DOHH2 (cell line): ENCODE measurements at regions not wholly inside any gene's neighbourhood (a gene's known extent, or its start where the extent isn't known, plus 50 kb on each side); places are given as distances from the start of the nearest gene placed in this dataset.

Source experiments
- H3F3A ChIP-seq: fragments of 200-600 bp; sonication (generic), shearing (Covaris generic); 2 replicates; pipeline ENCODE4 v1.6.0; 2016; ENCODE audit warnings: antibody characterized with exemption, mild to moderate bottlenecking; ENCODE audit not compliant: control insufficient read depth, insufficient read depth
- H3K27ac ChIP-seq: fragments of 200-600 bp; sonication (generic); 2 replicates; pipeline ENCODE4 v1.5.1; 2014; ENCODE audit warnings: low read depth, mild to moderate bottlenecking, low read length, moderate library complexity
- H3K27me3 ChIP-seq: fragments of 200-600 bp; sonication (generic); 2 replicates; pipeline ENCODE4 v1.6.1; 2014; ENCODE audit warnings: mild to moderate bottlenecking, low read length, mixed read lengths; ENCODE audit not compliant: control insufficient read depth
- H3K36me3 ChIP-seq: fragments of 200-600 bp; sonication (generic); 2 replicates; pipeline ENCODE4 v1.6.1; 2014; ENCODE audit warnings: mild to moderate bottlenecking, low read length, moderate library complexity, mixed read lengths; ENCODE audit not compliant: control insufficient read depth
- H3K4me1 ChIP-seq: fragments of 200-600 bp; sonication (generic); 2 replicates; pipeline ENCODE4 v1.6.1; 2014; ENCODE audit warnings: mild to moderate bottlenecking, low read length, mixed read lengths; ENCODE audit not compliant: control insufficient read depth
- H3K4me2 ChIP-seq: fragments of 200-600 bp; sonication (generic); 2 replicates; pipeline ENCODE4 v1.6.0; 2014; ENCODE audit warnings: mild to moderate bottlenecking, low read length, moderate library complexity
- H3K4me3 ChIP-seq: fragments of 200-600 bp; sonication (generic); 2 replicates; pipeline ENCODE4 v1.5.1; 2014; ENCODE audit warnings: mild to moderate bottlenecking, low read length, mixed read lengths
- H3K79me2 ChIP-seq: fragments of 200-600 bp; sonication (generic); 2 replicates; pipeline ENCODE4 v1.6.1; 2014; ENCODE audit warnings: mild to moderate bottlenecking, low read length, mixed read lengths; ENCODE audit not compliant: control insufficient read depth
- H3K9me2 ChIP-seq: fragments of 200-600 bp; sonication (generic); replicated peaks from 2 replicates; pipeline ENCODE4 v1.6.1; 2014; ENCODE audit warnings: mild to moderate bottlenecking, low read length, mixed read lengths; ENCODE audit not compliant: control insufficient read depth
- H3K9me3 ChIP-seq: fragments of 200-600 bp; sonication (generic); 2 replicates; pipeline ENCODE4 v1.6.1; 2014; ENCODE audit warnings: antibody characterized with exemption, low read length, mixed read lengths; ENCODE audit not compliant: control insufficient read depth, insufficient read depth
- H4K20me1 ChIP-seq: fragments of 200-600 bp; sonication (generic); 2 replicates; pipeline ENCODE4 v1.6.0; 2014; ENCODE audit warnings: low read depth, mild to moderate bottlenecking, antibody characterized with exemption, low read length, moderate library complexity; ENCODE audit not compliant: control insufficient read depth, insufficient read depth
- CTCF ChIP-seq: fragments of 200-600 bp; sonication (generic); IDR thresholded peaks from one replicate; pipeline ENCODE4 v1.5.1; 2014; ENCODE audit warnings: antibody characterized with exemption, mild to moderate bottlenecking, low read depth, low read length; ENCODE audit not compliant: poor library complexity, severe bottlenecking
- EZH2phosphoT487 ChIP-seq: fragments of 200-600 bp; sonication (generic); IDR thresholded peaks from 2 replicates; pipeline ENCODE4 v1.6.1; 2017; ENCODE audit warnings: borderline replicate concordance, mild to moderate bottlenecking, antibody characterized with exemption, low read length, moderate library complexity, mixed read lengths

- Histone ChIP-seq H3K79me2 (no peaks in the 10 kb centered on the region), H3K9me3 (peaks cover 14% of the 10 kb centered on the region; the same call in 1 of the 2 replicates), H3K36me3 (no peaks in the 10 kb centered on the region), H3K9me2 (no peaks in the 10 kb centered on the region), H3K4me1 (peaks cover 49% of the 10 kb centered on the region), H4K20me1 (no peaks in the 10 kb centered on the region), H3F3A (no peaks in the 10 kb centered on the region), H3K27me3 (no peaks in the 10 kb centered on the region), H3K4me2 (peak overlapping the region; percentile 60), H3K27ac (peak overlapping the region; percentile 64), H3K4me3 (peak overlapping the region; percentile 52)
- TF ChIP-seq CTCF = no peak
Observed at GRCh38 chr6:141483598-141484061, 649.1 kb upstream of the GJE1 start.

- no peaks in the 10 kb centered on the region for H3K27me3 ChIP-seq
- H3K4me1 ChIP-seq = peaks cover 43% of the 10 kb centered on the region
- H3K9me2 ChIP-seq = no peaks in the 10 kb centered on the region
- no peaks in the 10 kb centered on the region for H3K36me3 ChIP-seq
- H3K9me3 ChIP-seq = peaks cover 14% of the 10 kb centered on the region; the same call in 1 of the 2 replicates
- TF ChIP-seq CTCF = no peak
- no peak for TF ChIP-seq EZH2phosphoT487
- H4K20me1 ChIP-seq = no peaks in the 10 kb centered on the region
- H3K4me2 ChIP-seq = peak overlapping the region; percentile 60
- no peaks in the 10 kb centered on the region for H3K79me2 ChIP-seq
- H3F3A ChIP-seq = no peaks in the 10 kb centered on the region
- H3K4me3 ChIP-seq = peak overlapping the region; percentile 52
- H3K27ac ChIP-seq = peak overlapping the region; percentile 64
Observed at GRCh38 chr6:141482796-141483597, 649.7 kb upstream of the GJE1 start.

GRCh38 chr6:141475259-141475658 lies 657.5 kb upstream of the GJE1 start:
- Histone ChIP-seq H3K27ac (no peak overlapping the region), H3K9me2 (no peaks in the 10 kb centered on the region), H3K4me2 (no peak overlapping the region), H4K20me1 (no peaks in the 10 kb centered on the region), H3F3A (no peaks in the 10 kb centered on the region), H3K27me3 (no peaks in the 10 kb centered on the region), H3K4me1 (no peaks in the 10 kb centered on the region), H3K79me2 (no peaks in the 10 kb centered on the region), H3K36me3 (no peaks in the 10 kb centered on the region), H3K9me3 (peaks cover 1% of the 10 kb centered on the region; the same call in 1 of the 2 replicates), H3K4me3 (no peak overlapping the region)
- TF ChIP-seq CTCF (no peak), EZH2phosphoT487 (no peak)
